ENCODE measurements at regions not wholly inside any gene's neighbourhood (a gene's known extent, or its start where the extent isn't known, plus 50 kb on each side); places are given as distances from the start of the nearest gene placed in this dataset.
"Not testable (repeated sequence)": the region's sequence is repeated elsewhere in the genome, so short reads cannot be mapped to it uniquely, and the experiment has no call there.

DNA sequence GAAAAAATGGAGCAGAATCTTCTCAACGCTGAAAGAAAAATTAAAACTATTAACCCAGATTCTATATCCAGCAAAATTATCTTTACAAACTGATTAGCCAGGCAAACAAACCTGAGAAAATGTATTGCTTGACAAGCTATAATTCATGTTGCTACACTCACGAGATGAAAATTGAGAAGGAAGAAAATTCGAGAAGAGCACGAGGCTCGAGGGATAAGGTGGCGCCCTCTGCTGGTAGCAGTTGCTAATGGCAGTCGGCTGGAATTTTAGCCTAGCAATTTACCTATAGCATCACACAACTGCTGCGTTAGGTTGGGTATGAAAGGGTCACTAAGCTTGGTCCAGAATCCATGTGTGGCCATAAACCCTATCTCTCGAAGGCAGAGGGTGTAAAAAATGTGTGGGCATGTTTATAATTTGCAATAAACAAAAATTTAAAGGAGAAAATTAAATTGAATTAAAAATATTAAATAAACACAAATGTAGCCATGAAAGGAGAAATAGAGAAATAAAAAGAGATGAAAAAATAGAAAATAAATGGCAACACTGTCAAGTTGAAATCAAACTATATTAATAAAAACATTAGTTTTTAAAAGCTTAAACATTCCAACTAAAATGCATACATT lies 126.6 kb downstream of the PPP4R3C start:
- Histone ChIP-seq H3K27me3 (ENCODE audit: insufficient read depth, insufficient read length) (no peaks in the 10 kb centered on the region), H3K9ac (ENCODE audit: insufficient read length, low read depth) (no peak overlapping the region), H3K4me1 (ENCODE audit: insufficient read depth, insufficient read length) (no peaks in the 10 kb centered on the region), H3K9me3 (ENCODE audit: insufficient read depth, low read length) (no peaks in the 10 kb centered on the region), H3K36me3 (ENCODE audit: insufficient read depth, insufficient read length, low read length) (no peaks in the 10 kb centered on the region), H3K4me3 (ENCODE audit: insufficient read length, low read depth) (no peak overlapping the region)
- TF ChIP-seq SUZ12 (IDR thresholded peaks at IDR 0.05; ENCODE audit: extremely low read depth, insufficient read depth, insufficient read length) = no peak
- no peak for TF ChIP-seq ZNF274 (IDR thresholded peaks at IDR 0.05; ENCODE audit: low read depth, low read length)
- no peak for TF ChIP-seq YY1 (IDR thresholded peaks at IDR 0.05; ENCODE audit: insufficient read depth, insufficient read length)
- peak; percentile 18 for DNase-seq (ENCODE audit: low read depth, low spot score)

- no peak for DNase-seq (ENCODE audit: low read depth, low spot score)
- Histone ChIP-seq H3K4me1 (ENCODE audit: insufficient read depth, insufficient read length) (no peaks in the 10 kb centered on the region), H3K4me3 (ENCODE audit: insufficient read length, low read depth) (no peak overlapping the region), H3K27me3 (ENCODE audit: insufficient read depth, insufficient read length) (no peaks in the 10 kb centered on the region), H3K9me3 (ENCODE audit: insufficient read depth, low read length) (no peaks in the 10 kb centered on the region), H3K9ac (ENCODE audit: insufficient read length, low read depth) (no peak overlapping the region), H3K36me3 (ENCODE audit: insufficient read depth, insufficient read length, low read length) (no peaks in the 10 kb centered on the region)
- TF ChIP-seq SUZ12 (IDR thresholded peaks at IDR 0.05; ENCODE audit: extremely low read depth, insufficient read depth, insufficient read length) (no peak), ZNF274 (IDR thresholded peaks at IDR 0.05; ENCODE audit: low read depth, low read length) (no peak), YY1 (IDR thresholded peaks at IDR 0.05; ENCODE audit: insufficient read depth, insufficient read length) (no peak)
These were observed 141.5 kb downstream of the PPP4R3C start for GRCh38 chrX:27321632-27322031.

DNA sequence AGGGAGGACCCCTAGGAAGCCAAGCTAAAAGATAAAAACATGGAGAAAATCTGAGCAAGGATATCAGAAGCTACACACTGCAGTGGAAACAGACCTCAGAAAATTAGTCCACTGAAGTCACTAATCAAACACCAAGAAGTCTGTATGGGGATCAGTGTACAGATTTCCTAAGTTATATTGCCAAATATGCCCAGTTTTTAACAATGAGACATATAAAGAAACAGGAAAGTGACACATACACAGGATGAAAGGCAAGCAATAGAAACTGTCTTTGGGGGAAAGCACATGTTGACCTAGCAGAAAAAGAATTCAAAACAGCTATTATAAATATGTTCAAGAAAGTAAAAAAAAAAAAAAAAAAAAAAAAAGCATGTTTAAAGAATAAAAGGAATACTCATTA lies 153.7 kb downstream of the PPP4R3C start:
- Histone ChIP-seq H3K4me3 (ENCODE audit: insufficient read length, low read depth) (no peak overlapping the region), H3K4me1 (ENCODE audit: insufficient read depth, insufficient read length) (no peaks in the 10 kb centered on the region), H3K9me3 (ENCODE audit: insufficient read depth, low read length) (no peaks in the 10 kb centered on the region), H3K36me3 (ENCODE audit: insufficient read depth, insufficient read length, low read length) (no peaks in the 10 kb centered on the region), H3K9ac (ENCODE audit: insufficient read length, low read depth) (no peak overlapping the region), H3K27me3 (ENCODE audit: insufficient read depth, insufficient read length) (no peaks in the 10 kb centered on the region)
- TF ChIP-seq SUZ12 (IDR thresholded peaks at IDR 0.05; ENCODE audit: extremely low read depth, insufficient read depth, insufficient read length) (no peak), YY1 (IDR thresholded peaks at IDR 0.05; ENCODE audit: insufficient read depth, insufficient read length) (no peak), ZNF274 (IDR thresholded peaks at IDR 0.05; ENCODE audit: low read depth, low read length) (no peak)
- DNase-seq (ENCODE audit: low read depth, low spot score) = no peak

- Histone ChIP-seq H3K36me3 (ENCODE audit: insufficient read depth, insufficient read length, low read length) (no peaks in the 10 kb centered on the region), H3K9ac (ENCODE audit: insufficient read length, low read depth) (no peak overlapping the region), H3K4me1 (ENCODE audit: insufficient read depth, insufficient read length) (no peaks in the 10 kb centered on the region), H3K9me3 (ENCODE audit: insufficient read depth, low read length) (no peaks in the 10 kb centered on the region), H3K4me3 (ENCODE audit: insufficient read length, low read depth) (no peak overlapping the region), H3K27me3 (ENCODE audit: insufficient read depth, insufficient read length) (no peaks in the 10 kb centered on the region)
- no peak for TF ChIP-seq ZNF274 (IDR thresholded peaks at IDR 0.05; ENCODE audit: low read depth, low read length)
- TF ChIP-seq SUZ12 (IDR thresholded peaks at IDR 0.05; ENCODE audit: extremely low read depth, insufficient read depth, insufficient read length) = no peak
- no peak for TF ChIP-seq YY1 (IDR thresholded peaks at IDR 0.05; ENCODE audit: insufficient read depth, insufficient read length)
- no peak for DNase-seq (ENCODE audit: low read depth, low spot score)
These were observed 155.6 kb downstream of the PPP4R3C start for GRCh38 chrX:27307546-27307945.

- H3K36me3 ChIP-seq (ENCODE audit: insufficient read depth, insufficient read length, low read length); H3K4me1 ChIP-seq (ENCODE audit: insufficient read depth, insufficient read length); DNase-seq (ENCODE audit: low read depth, low spot score); H3K27me3 ChIP-seq (ENCODE audit: insufficient read depth, insufficient read length); H3K9ac ChIP-seq (ENCODE audit: insufficient read length, low read depth); H3K4me3 ChIP-seq (ENCODE audit: insufficient read length, low read depth); H3K9me3 ChIP-seq (ENCODE audit: insufficient read depth, low read length): not testable (repeated sequence)
These were observed 170.6 kb downstream of the PPP4R3C start for GRCh38 chrX:27292552-27292951.

DNA sequence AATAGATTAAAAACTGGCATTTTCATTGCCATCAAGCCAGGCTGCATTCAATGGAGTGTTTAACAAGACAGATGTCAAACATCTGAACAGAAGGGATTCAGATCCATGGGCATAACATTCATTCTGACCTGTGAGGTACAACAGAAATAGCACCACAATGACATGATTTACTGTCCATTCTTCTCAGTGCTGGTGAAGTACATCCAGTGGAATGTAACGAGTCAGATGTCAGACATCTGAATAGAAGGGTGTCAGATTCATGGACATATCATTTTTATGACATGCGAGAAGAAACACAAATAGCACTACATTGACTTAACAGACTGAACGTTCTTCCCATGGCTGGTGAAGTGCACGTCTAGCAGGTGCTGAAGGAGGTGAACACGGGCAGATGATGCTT lies 186.4 kb downstream of the PPP4R3C start:
- H3K36me3 ChIP-seq (ENCODE audit: insufficient read depth, insufficient read length, low read length) = no peaks in the 10 kb centered on the region
- H3K9ac ChIP-seq (ENCODE audit: insufficient read length, low read depth) = no peak overlapping the region
- TF ChIP-seq ZNF274 (IDR thresholded peaks at IDR 0.05; ENCODE audit: low read depth, low read length) (no peak), SUZ12 (IDR thresholded peaks at IDR 0.05; ENCODE audit: extremely low read depth, insufficient read depth, insufficient read length) (no peak), YY1 (IDR thresholded peaks at IDR 0.05; ENCODE audit: insufficient read depth, insufficient read length) (no peak)
- no peak overlapping the region for H3K4me3 ChIP-seq (ENCODE audit: insufficient read length, low read depth)
- H3K9me3 ChIP-seq (ENCODE audit: insufficient read depth, low read length) = no peaks in the 10 kb centered on the region
- no peak for DNase-seq (ENCODE audit: low read depth, low spot score)
- no peaks in the 10 kb centered on the region for H3K27me3 ChIP-seq (ENCODE audit: insufficient read depth, insufficient read length)
- no peaks in the 10 kb centered on the region for H3K4me1 ChIP-seq (ENCODE audit: insufficient read depth, insufficient read length)

GRCh38 chrX:27254656-27255055 lies 208.5 kb downstream of the PPP4R3C start:
- Histone ChIP-seq H3K4me1 (ENCODE audit: insufficient read depth, insufficient read length) (no peaks in the 10 kb centered on the region), H3K4me3 (ENCODE audit: insufficient read length, low read depth) (no peak overlapping the region), H3K36me3 (ENCODE audit: insufficient read depth, insufficient read length, low read length) (no peaks in the 10 kb centered on the region), H3K9ac (ENCODE audit: insufficient read length, low read depth) (no peak overlapping the region), H3K27me3 (ENCODE audit: insufficient read depth, insufficient read length) (no peaks in the 10 kb centered on the region), H3K9me3 (ENCODE audit: insufficient read depth, low read length) (no peaks in the 10 kb centered on the region)
- no peak for DNase-seq (ENCODE audit: low read depth, low spot score)
- no peak for TF ChIP-seq YY1 (IDR thresholded peaks at IDR 0.05; ENCODE audit: insufficient read depth, insufficient read length)
- no peak for TF ChIP-seq ZNF274 (IDR thresholded peaks at IDR 0.05; ENCODE audit: low read depth, low read length)
- no peak for TF ChIP-seq SUZ12 (IDR thresholded peaks at IDR 0.05; ENCODE audit: extremely low read depth, insufficient read depth, insufficient read length)

- H3K9ac ChIP-seq (ENCODE audit: insufficient read length, low read depth) = no peak overlapping the region
- H3K4me1 ChIP-seq (ENCODE audit: insufficient read depth, insufficient read length) = no peaks in the 10 kb centered on the region
- no peak for TF ChIP-seq YY1 (IDR thresholded peaks at IDR 0.05; ENCODE audit: insufficient read depth, insufficient read length)
- no peak for TF ChIP-seq ZNF274 (IDR thresholded peaks at IDR 0.05; ENCODE audit: low read depth, low read length)
- no peak for TF ChIP-seq SUZ12 (IDR thresholded peaks at IDR 0.05; ENCODE audit: extremely low read depth, insufficient read depth, insufficient read length)
- no peaks in the 10 kb centered on the region for H3K36me3 ChIP-seq (ENCODE audit: insufficient read depth, insufficient read length, low read length)
- H3K9me3 ChIP-seq (ENCODE audit: insufficient read depth, low read length) = no peaks in the 10 kb centered on the region
- H3K4me3 ChIP-seq (ENCODE audit: insufficient read length, low read depth) = no peak overlapping the region
- H3K27me3 ChIP-seq (ENCODE audit: insufficient read depth, insufficient read length) = no peaks in the 10 kb centered on the region
- peak; percentile 0 for DNase-seq (ENCODE audit: low read depth, low spot score)
These were observed 211.8 kb downstream of the PPP4R3C start for GRCh38 chrX:27251369-27251768.

All from NT2/D1 (cell line).